ENCODE measurements at regions not wholly inside any gene's neighbourhood (a gene's known extent, or its start where the extent isn't known, plus 50 kb on each side); places are given as distances from the start of the nearest gene placed in this dataset.

DNA sequence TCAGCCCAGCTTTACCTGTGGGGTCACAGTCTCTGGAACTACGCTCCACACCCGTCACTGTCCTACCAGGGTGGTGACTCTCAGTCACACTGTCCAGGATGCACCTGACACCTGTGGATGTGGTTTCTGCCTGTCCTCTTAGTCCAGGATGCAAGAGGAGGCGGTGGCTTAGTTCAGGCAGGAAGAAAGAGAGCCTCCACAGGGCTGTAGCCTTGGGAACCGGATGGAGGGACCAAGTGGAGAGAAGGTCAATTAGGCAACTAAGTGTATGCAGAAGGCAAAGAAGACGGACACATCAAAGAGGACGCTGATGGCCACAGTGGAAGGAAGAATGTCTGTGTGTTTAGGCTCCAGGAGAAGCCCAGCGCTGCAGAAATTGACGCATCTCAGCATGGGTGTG lies 153.9 kb upstream of the IRF2BP2 start:
- TF ChIP-seq, protein P1, sequence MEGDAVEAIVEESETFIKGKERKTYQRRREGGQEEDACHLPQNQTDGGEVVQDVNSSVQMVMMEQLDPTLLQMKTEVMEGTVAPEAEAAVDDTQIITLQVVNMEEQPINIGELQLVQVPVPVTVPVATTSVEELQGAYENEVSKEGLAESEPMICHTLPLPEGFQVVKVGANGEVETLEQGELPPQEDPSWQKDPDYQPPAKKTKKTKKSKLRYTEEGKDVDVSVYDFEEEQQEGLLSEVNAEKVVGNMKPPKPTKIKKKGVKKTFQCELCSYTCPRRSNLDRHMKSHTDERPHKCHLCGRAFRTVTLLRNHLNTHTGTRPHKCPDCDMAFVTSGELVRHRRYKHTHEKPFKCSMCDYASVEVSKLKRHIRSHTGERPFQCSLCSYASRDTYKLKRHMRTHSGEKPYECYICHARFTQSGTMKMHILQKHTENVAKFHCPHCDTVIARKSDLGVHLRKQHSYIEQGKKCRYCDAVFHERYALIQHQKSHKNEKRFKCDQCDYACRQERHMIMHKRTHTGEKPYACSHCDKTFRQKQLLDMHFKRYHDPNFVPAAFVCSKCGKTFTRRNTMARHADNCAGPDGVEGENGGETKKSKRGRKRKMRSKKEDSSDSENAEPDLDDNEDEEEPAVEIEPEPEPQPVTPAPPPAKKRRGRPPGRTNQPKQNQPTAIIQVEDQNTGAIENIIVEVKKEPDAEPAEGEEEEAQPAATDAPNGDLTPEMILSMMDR (IDR thresholded peaks at IDR 0.05; ENCODE audit: poor library complexity, severe bottlenecking), result no peak
- no peak for TF ChIP-seq RAD21 (conservative IDR thresholded peaks at IDR 0.05)
- TF ChIP-seq EZH2 (IDR thresholded peaks at IDR 0.05; ENCODE audit: borderline replicate concordance, insufficient read depth, low read length, poor library complexity, severe bottlenecking), result no peak
- no peak for TF ChIP-seq EP300 (conservative IDR thresholded peaks at IDR 0.05; ENCODE audit: poor library complexity, severe bottlenecking)
- TF ChIP-seq POLR2AphosphoS5 (IDR thresholded peaks at IDR 0.05), result no peak
- TF ChIP-seq, protein P2, sequence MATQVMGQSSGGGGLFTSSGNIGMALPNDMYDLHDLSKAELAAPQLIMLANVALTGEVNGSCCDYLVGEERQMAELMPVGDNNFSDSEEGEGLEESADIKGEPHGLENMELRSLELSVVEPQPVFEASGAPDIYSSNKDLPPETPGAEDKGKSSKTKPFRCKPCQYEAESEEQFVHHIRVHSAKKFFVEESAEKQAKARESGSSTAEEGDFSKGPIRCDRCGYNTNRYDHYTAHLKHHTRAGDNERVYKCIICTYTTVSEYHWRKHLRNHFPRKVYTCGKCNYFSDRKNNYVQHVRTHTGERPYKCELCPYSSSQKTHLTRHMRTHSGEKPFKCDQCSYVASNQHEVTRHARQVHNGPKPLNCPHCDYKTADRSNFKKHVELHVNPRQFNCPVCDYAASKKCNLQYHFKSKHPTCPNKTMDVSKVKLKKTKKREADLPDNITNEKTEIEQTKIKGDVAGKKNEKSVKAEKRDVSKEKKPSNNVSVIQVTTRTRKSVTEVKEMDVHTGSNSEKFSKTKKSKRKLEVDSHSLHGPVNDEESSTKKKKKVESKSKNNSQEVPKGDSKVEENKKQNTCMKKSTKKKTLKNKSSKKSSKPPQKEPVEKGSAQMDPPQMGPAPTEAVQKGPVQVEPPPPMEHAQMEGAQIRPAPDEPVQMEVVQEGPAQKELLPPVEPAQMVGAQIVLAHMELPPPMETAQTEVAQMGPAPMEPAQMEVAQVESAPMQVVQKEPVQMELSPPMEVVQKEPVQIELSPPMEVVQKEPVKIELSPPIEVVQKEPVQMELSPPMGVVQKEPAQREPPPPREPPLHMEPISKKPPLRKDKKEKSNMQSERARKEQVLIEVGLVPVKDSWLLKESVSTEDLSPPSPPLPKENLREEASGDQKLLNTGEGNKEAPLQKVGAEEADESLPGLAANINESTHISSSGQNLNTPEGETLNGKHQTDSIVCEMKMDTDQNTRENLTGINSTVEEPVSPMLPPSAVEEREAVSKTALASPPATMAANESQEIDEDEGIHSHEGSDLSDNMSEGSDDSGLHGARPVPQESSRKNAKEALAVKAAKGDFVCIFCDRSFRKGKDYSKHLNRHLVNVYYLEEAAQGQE (IDR thresholded peaks at IDR 0.05; ENCODE audit: borderline replicate concordance), result no peak
- no peak for TF ChIP-seq MXI1 (conservative IDR thresholded peaks at IDR 0.05; ENCODE audit: poor library complexity, severe bottlenecking)

Measured in neural cell (in vitro differentiated cells).